IMR-90 (cell line): ENCODE measurements at regions not wholly inside any gene's neighbourhood (a gene's known extent, or its start where the extent isn't known, plus 50 kb on each side); places are given as distances from the start of the nearest gene placed in this dataset.

Source experiments
- ATAC-seq: fragments of 200-7000 bp; cut with Tn5 transposase; 2 replicates; pipeline ENCODE4 v1.9.1; 2020; ENCODE audit warnings: low read depth, mild to moderate bottlenecking, moderate library complexity
- BruUV-seq: library from RNA; stranded (reverse); fragments of 400-500 nt; replicated peaks from 2 replicates; lab custom pipeline; 2021; lab: Mats Ljungman, UMichigan
- CTCF ChIA-PET: fragments of 300-600 bp; formaldehyde crosslinking; extraction: SDS; loops from one replicate; lab custom pipeline; 2021; ENCODE audit warnings: antibody characterized with exemption; lab: Yijun Ruan, JAX
- POLR2A ChIA-PET: fragments of 300-600 bp; sonication (Branson Sonifier 250); formaldehyde crosslinking; loops from one replicate; lab custom pipeline; 2022; ENCODE audit warnings: antibody characterized with exemption; ENCODE audit not compliant: unreplicated experiment; lab: Charles Lee
- DNase-seq: peaks from one replicate; pipeline ENCODE4 v3.0.0; 2013
- H2AFZ ChIP-seq: replicated peaks from 2 replicates; pipeline ENCODE3; 2013; ENCODE audit warnings: low read length, mild to moderate bottlenecking; ENCODE audit not compliant: poor library complexity
- H2AK5ac ChIP-seq: 2 replicates; pipeline ENCODE4 v1.6.1; 2013; ENCODE audit warnings: low read depth, low read length, inconsistent platforms
- H2AK9ac ChIP-seq: replicated peaks from 2 replicates; pipeline ENCODE3; 2013; ENCODE audit warnings: mild to moderate bottlenecking, low read depth, low read length, moderate library complexity; ENCODE audit not compliant: poor library complexity
- H2BK120ac ChIP-seq: 2 replicates; pipeline ENCODE4 v1.6.1; 2013; ENCODE audit warnings: low read depth, low read length, inconsistent platforms
- H2BK15ac ChIP-seq: 3 replicates; pipeline ENCODE4 v1.6.1; 2013; ENCODE audit warnings: low read depth, low read length, inconsistent platforms
- H2BK20ac ChIP-seq: 2 replicates; pipeline ENCODE4 v1.6.1; 2013; ENCODE audit warnings: low read depth, mild to moderate bottlenecking, inconsistent platforms, low read length, moderate library complexity
- H2BK5ac ChIP-seq: 2 replicates; pipeline ENCODE4 v1.6.1; 2013; ENCODE audit warnings: mild to moderate bottlenecking, low read depth, low read length, inconsistent platforms; ENCODE audit not compliant: poor library complexity, severe bottlenecking
- H3K14ac ChIP-seq: replicated peaks from 2 replicates; pipeline ENCODE4 v1.6.1; 2013; ENCODE audit warnings: low read depth, low read length, inconsistent platforms
- H3K18ac ChIP-seq: 2 replicates; pipeline ENCODE4 v1.6.1; 2013; ENCODE audit warnings: low read depth, low read length, control low read depth
- H3K23ac ChIP-seq: 2 replicates; pipeline ENCODE4 v1.6.1; 2013; ENCODE audit warnings: low read depth, low read length, inconsistent platforms
- H3K27ac ChIP-seq: 2 replicates; pipeline ENCODE4 v1.5.1; 2013; ENCODE audit warnings: mild to moderate bottlenecking, control low read depth, low read length; ENCODE audit not compliant: insufficient read depth
- H3K27me3 ChIP-seq: 2 replicates; pipeline ENCODE4 v1.6.1; 2013; ENCODE audit warnings: low read length; ENCODE audit not compliant: control insufficient read depth, insufficient read depth
- H3K36me3 ChIP-seq: 2 replicates; pipeline ENCODE4 v1.6.1; 2013; ENCODE audit warnings: low read length, mixed read lengths; ENCODE audit not compliant: control insufficient read depth, insufficient read depth
- H3K4ac ChIP-seq: 2 replicates; pipeline ENCODE4 v1.6.1; 2013; ENCODE audit warnings: low read depth, low read length, inconsistent platforms
- H3K4me1 ChIP-seq: 2 replicates; pipeline ENCODE4 v1.6.1; 2013; ENCODE audit warnings: low read length, mixed read lengths; ENCODE audit not compliant: control insufficient read depth, insufficient read depth
- H3K4me2 ChIP-seq: 2 replicates; pipeline ENCODE4 v1.6.1; 2013; ENCODE audit warnings: low read depth, mild to moderate bottlenecking, control low read depth, low read length, moderate library complexity
- H3K4me3 ChIP-seq: 2 replicates; pipeline ENCODE4 v1.5.1; 2013; ENCODE audit warnings: low read depth, mild to moderate bottlenecking, control low read depth, low read length, moderate library complexity; ENCODE audit not compliant: insufficient read depth
- H3K56ac ChIP-seq: 2 replicates; pipeline ENCODE4 v1.6.1; 2013; ENCODE audit warnings: low read length, inconsistent platforms; ENCODE audit not compliant: insufficient read depth; ENCODE audit errors: extremely low read depth
- H3K79me1 ChIP-seq, 2 experiments: 2 replicates each; pipeline ENCODE4 v1.6.1; 2013; ENCODE audit warnings: low read length in 2 of 2, inconsistent platforms in 1 of 2, low read depth in 1 of 2
- H3K9ac ChIP-seq: 2 replicates; pipeline ENCODE4 v1.6.1; 2013; ENCODE audit warnings: low read depth, low read length, control low read depth
- H3K9me1 ChIP-seq: 2 replicates; pipeline ENCODE4 v1.6.1; 2013; ENCODE audit warnings: low read length, inconsistent platforms; ENCODE audit not compliant: insufficient read depth
- H3K9me3 ChIP-seq: 2 replicates; pipeline ENCODE4 v1.6.1; 2013; ENCODE audit warnings: low read length; ENCODE audit not compliant: control insufficient read depth, insufficient read depth
- H4K20me1 ChIP-seq: 2 replicates; pipeline ENCODE4 v1.6.1; 2013; ENCODE audit warnings: low read length, inconsistent platforms; ENCODE audit not compliant: insufficient read depth
- H4K5ac ChIP-seq: 2 replicates; pipeline ENCODE4 v1.6.1; 2013; ENCODE audit warnings: mild to moderate bottlenecking, low read depth, low read length, control low read depth
- H4K8ac ChIP-seq, 2 experiments: 2 replicates each; pipeline ENCODE4 v1.6.1; 2013; ENCODE audit warnings: low read depth in 2 of 2, low read length in 2 of 2, control low read depth in 1 of 2, inconsistent platforms in 1 of 2
- H4K91ac ChIP-seq: 2 replicates; pipeline ENCODE4 v1.6.1; 2013; ENCODE audit warnings: low read depth, low read length, inconsistent platforms; ENCODE audit not compliant: insufficient read depth
- CEBPB ChIP-seq: IDR thresholded peaks from 2 replicates; pipeline ENCODE4 v1.6.1; 2012; ENCODE audit warnings: low read depth, low read length, improper control_type of control experiment
- RCOR1 ChIP-seq: IDR thresholded peaks from 2 replicates; pipeline ENCODE4 v1.6.1; 2012; ENCODE audit warnings: mild to moderate bottlenecking, low read length, improper control_type of control experiment; ENCODE audit not compliant: insufficient replicate concordance
- WGBS, 2 experiments: methylation state at CpG; one replicate each; pipeline versions ENCODE4 v1.1.5 to v1.1.7; 2013; ENCODE audit warnings: missing lambda C conversion rate in 2 of 2; ENCODE audit not compliant: insufficient read length in 1 of 2; ENCODE audit errors: extremely low coverage in 2 of 2; 5-methylcytosine and 5-hydroxymethylcytosine counted together
- dilution Hi-C: fragments of 300-500 bp; cut with HindIII; formaldehyde crosslinking; loops from one replicate; pipeline ENCODE4 v1.14.3; 2018; ENCODE audit warnings: low sequenced_read_pairs; ENCODE audit not compliant: unreplicated experiment
- in situ Hi-C: fragments of 300-500 bp; cut with MboI; formaldehyde crosslinking; loops from 3 replicates; pipeline ENCODE4 v1.14.3; 2019; ENCODE audit warnings: low sequenced_read_pairs, inconsistent platforms, mixed read lengths
- intact Hi-C: fragments of 100-400 bp; cut with micrococcal nuclease; formaldehyde crosslinking; loops from 2 replicates; pipeline ENCODE4 v1.10.0; 2022

GRCh38 chr2:71990122-71990521 lies 157.5 kb downstream of the CYP26B1 start:
- H3K27me3 ChIP-seq = no peaks in the 10 kb centered on the region; the same call in 1 of the 2 replicates
- no peak overlapping the region for H3K9ac ChIP-seq
- BruUV-seq = no TSS peak
- no peak overlapping the region for H4K91ac ChIP-seq
- no peaks in the 10 kb centered on the region for H3K36me3 ChIP-seq
- intact Hi-C loops (loop anchor here (10.0 kb wide), 1 partner anchor 445 kb away; no protein-coding TSS in a partner anchor), in situ Hi-C loops (no loop called here), dilution Hi-C loops (no loop called here)
- no peaks in the 10 kb centered on the region for H4K20me1 ChIP-seq
- WGBS, 2 experiments = no CpG with 5 or more reads among the region's 6 CpGs
- H3K9me3 ChIP-seq = no peaks in the 10 kb centered on the region
- H3K56ac ChIP-seq = no peak overlapping the region
- TF ChIP-seq RCOR1 = no peak
- TF ChIP-seq CEBPB = no peak
- no peak overlapping the region for H4K8ac ChIP-seq
- H4K5ac ChIP-seq = no peak overlapping the region
- H2BK20ac ChIP-seq = no peak overlapping the region
- H3K14ac ChIP-seq = no peak overlapping the region
- no peak overlapping the region for H3K18ac ChIP-seq
- H2AK9ac ChIP-seq = no peak overlapping the region
- no peak overlapping the region for H2AK5ac ChIP-seq
- no peak overlapping the region for H2BK5ac ChIP-seq
- ChIA-PET POLR2A (no interaction called here), CTCF (no interaction called here)
- no peak for DNase-seq
- H3K4me3 ChIP-seq = no peak overlapping the region
- no peak overlapping the region for H3K4ac ChIP-seq
- H2BK15ac ChIP-seq = no peak overlapping the region
- ATAC-seq = no peak
- no peak overlapping the region for H2BK120ac ChIP-seq
- no peaks in the 10 kb centered on the region for H3K4me1 ChIP-seq
- H3K23ac ChIP-seq = no peak overlapping the region
- no peak overlapping the region for H2AFZ ChIP-seq
- H3K79me1 ChIP-seq = no peaks in the 10 kb centered on the region
- H3K27ac ChIP-seq = no peak overlapping the region
- no peak overlapping the region for H3K4me2 ChIP-seq
- no peaks in the 10 kb centered on the region for H3K9me1 ChIP-seq
